ENCODE measurements at regions not wholly inside any gene's neighbourhood (a gene's known extent, or its start where the extent isn't known, plus 50 kb on each side); places are given as distances from the start of the nearest gene placed in this dataset.

DNA sequence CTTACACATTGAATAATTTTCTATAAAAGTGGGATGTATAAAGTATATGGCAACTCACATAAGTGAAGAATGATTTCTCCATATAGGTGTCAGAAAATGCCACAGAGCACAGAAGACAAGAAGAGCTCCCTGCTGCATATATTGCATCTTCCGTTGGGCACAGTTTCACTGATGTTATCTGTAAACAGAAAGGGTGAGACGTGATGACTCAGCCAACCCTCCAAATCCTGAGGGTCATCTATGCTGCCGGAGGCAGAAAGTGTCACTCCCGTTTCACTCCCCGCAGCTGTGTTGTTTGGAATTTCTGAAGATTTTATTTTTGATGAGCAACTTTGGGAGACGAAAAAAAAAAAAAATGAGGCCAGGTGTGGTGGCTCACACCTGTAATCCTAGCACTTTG is 644.1 kb downstream of the C6orf118 start:
- DNase-seq (ENCODE audit: low read depth, low spot score) (no peak), FAIRE-seq (no peak)
- Histone ChIP-seq H3K9me1 (ENCODE audit: control insufficient read depth, extremely low read depth, insufficient read depth, low read length) (no peaks in the 10 kb centered on the region), H2AFZ (ENCODE audit: control insufficient read depth, low read length) (no peak overlapping the region), H3K9ac (ENCODE audit: control insufficient read depth, extremely low read depth, insufficient read depth, low read length) (no peak overlapping the region), H3K4me2 (ENCODE audit: control insufficient read depth, extremely low read depth, insufficient read depth, low read depth, low read length) (no peak overlapping the region), H3K27me3 (ENCODE audit: control insufficient read depth, extremely low read depth, insufficient read depth, low read length) (no peaks in the 10 kb centered on the region), H3K4me1 (ENCODE audit: control insufficient read depth, extremely low read depth, insufficient read depth, low read length) (no peaks in the 10 kb centered on the region), H3K36me3 (ENCODE audit: control insufficient read depth in 2 of 2, extremely low read depth in 1 of 2, insufficient read depth in 2 of 2, low read length in 2 of 2) (no peaks in the 10 kb centered on the region), H3K79me2 (ENCODE audit: control insufficient read depth, insufficient read depth, low read length) (no peaks in the 10 kb centered on the region), H3K4me3 (ENCODE audit: control insufficient read depth in 2 of 3, extremely low read depth in 1 of 3, insufficient read depth in 2 of 3, low read depth in 1 of 3, low read length in 3 of 3) (no peak overlapping the region), H3K27ac (ENCODE audit: control insufficient read depth, insufficient read depth, low read length) (no peak overlapping the region), H3K9me3 (ENCODE audit: control insufficient read depth, low read depth, low read length) (peaks cover 2% of the 10 kb centered on the region), H4K20me1 (ENCODE audit: control insufficient read depth, extremely low read depth, insufficient read depth, low read length) (no peaks in the 10 kb centered on the region)
- TF ChIP-seq EZH2 (IDR thresholded peaks at IDR 0.05; ENCODE audit: low read length) = no peak
- TF ChIP-seq, protein P1, sequence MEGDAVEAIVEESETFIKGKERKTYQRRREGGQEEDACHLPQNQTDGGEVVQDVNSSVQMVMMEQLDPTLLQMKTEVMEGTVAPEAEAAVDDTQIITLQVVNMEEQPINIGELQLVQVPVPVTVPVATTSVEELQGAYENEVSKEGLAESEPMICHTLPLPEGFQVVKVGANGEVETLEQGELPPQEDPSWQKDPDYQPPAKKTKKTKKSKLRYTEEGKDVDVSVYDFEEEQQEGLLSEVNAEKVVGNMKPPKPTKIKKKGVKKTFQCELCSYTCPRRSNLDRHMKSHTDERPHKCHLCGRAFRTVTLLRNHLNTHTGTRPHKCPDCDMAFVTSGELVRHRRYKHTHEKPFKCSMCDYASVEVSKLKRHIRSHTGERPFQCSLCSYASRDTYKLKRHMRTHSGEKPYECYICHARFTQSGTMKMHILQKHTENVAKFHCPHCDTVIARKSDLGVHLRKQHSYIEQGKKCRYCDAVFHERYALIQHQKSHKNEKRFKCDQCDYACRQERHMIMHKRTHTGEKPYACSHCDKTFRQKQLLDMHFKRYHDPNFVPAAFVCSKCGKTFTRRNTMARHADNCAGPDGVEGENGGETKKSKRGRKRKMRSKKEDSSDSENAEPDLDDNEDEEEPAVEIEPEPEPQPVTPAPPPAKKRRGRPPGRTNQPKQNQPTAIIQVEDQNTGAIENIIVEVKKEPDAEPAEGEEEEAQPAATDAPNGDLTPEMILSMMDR (optimal IDR thresholded peaks at IDR 0.05 in 1 of 3, IDR thresholded peaks at IDR 0.05 in 1 of 3, conservative IDR thresholded peaks at IDR 0.05 in 1 of 3; ENCODE audit: extremely low read depth in 1 of 3, insufficient read depth in 2 of 3, low read length in 3 of 3) = no peak
- dilution Hi-C loops (cut with MboI; ENCODE audit: extremely low pct_ligation_motif_present, low sequenced_read_pairs) = no loop called here

DNA sequence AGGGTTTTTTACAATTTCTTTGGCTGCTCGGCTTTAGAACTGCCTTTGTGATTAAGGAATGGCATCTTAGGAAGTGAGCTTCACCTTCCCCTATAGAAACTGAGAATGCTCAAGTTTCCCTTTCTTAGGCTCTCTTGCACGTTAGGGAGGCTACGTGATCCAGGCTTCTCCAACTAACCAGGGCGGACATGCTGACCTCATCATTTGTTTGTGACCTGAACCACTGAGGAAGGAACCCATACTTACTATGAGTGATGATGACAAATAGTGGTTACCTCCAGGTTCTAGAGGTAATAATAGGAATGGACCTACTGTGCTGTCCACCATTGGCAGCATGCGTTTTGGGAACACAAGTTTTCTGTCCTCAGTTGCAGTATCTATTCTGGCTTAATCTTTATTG is 645.8 kb downstream of the C6orf118 start:
- H3K36me3 ChIP-seq (ENCODE audit: control insufficient read depth in 2 of 2, extremely low read depth in 1 of 2, insufficient read depth in 2 of 2, low read length in 2 of 2) = no peaks in the 10 kb centered on the region
- no peak for TF ChIP-seq EZH2 (IDR thresholded peaks at IDR 0.05; ENCODE audit: low read length)
- TF ChIP-seq, protein P1 (optimal IDR thresholded peaks at IDR 0.05 in 1 of 3, IDR thresholded peaks at IDR 0.05 in 1 of 3, conservative IDR thresholded peaks at IDR 0.05 in 1 of 3; ENCODE audit: extremely low read depth in 1 of 3, insufficient read depth in 2 of 3, low read length in 3 of 3) = no peak
- H3K4me1 ChIP-seq (ENCODE audit: control insufficient read depth, extremely low read depth, insufficient read depth, low read length) = no peaks in the 10 kb centered on the region
- no peaks in the 10 kb centered on the region for H3K27me3 ChIP-seq (ENCODE audit: control insufficient read depth, extremely low read depth, insufficient read depth, low read length)
- no peak overlapping the region for H3K4me3 ChIP-seq (ENCODE audit: control insufficient read depth in 2 of 3, extremely low read depth in 1 of 3, insufficient read depth in 2 of 3, low read depth in 1 of 3, low read length in 3 of 3)
- H3K9ac ChIP-seq (ENCODE audit: control insufficient read depth, extremely low read depth, insufficient read depth, low read length) = no peak overlapping the region
- H3K9me3 ChIP-seq (ENCODE audit: control insufficient read depth, low read depth, low read length) = peaks cover 2% of the 10 kb centered on the region
- no peak overlapping the region for H3K4me2 ChIP-seq (ENCODE audit: control insufficient read depth, extremely low read depth, insufficient read depth, low read depth, low read length)
- dilution Hi-C loops (cut with MboI; ENCODE audit: extremely low pct_ligation_motif_present, low sequenced_read_pairs) = no loop called here
- no peaks in the 10 kb centered on the region for H4K20me1 ChIP-seq (ENCODE audit: control insufficient read depth, extremely low read depth, insufficient read depth, low read length)
- no peak overlapping the region for H3K27ac ChIP-seq (ENCODE audit: control insufficient read depth, insufficient read depth, low read length)
- H2AFZ ChIP-seq (ENCODE audit: control insufficient read depth, low read length) = no peak overlapping the region
- FAIRE-seq = no peak
- H3K9me1 ChIP-seq (ENCODE audit: control insufficient read depth, extremely low read depth, insufficient read depth, low read length) = no peaks in the 10 kb centered on the region
- H3K79me2 ChIP-seq (ENCODE audit: control insufficient read depth, insufficient read depth, low read length) = no peaks in the 10 kb centered on the region
- no peak for DNase-seq (ENCODE audit: low read depth, low spot score)

Measured in keratinocyte (primary cell).